ENCODE measurements at regions not wholly inside any gene's neighbourhood (a gene's known extent, or its start where the extent isn't known, plus 50 kb on each side); places are given as distances from the start of the nearest gene placed in this dataset.

DNA sequence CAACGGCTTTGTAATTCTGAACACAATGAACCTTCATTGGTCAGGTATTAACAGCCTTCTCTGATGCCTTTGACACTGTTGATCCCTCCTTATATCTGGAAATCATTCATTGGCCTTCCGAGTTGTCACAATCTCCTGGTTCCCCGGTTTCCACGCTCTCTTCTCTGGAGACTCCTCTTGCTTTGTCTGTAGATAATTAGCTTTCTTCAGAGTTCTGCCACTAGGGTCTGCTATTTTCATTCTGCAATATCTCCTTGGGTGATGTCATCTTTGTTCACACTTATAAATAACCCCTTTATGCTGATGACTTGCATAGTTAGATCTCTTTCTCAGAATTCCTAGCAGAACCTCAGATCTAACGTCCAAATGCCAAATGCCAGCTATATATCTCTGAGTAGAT is 583.8 kb upstream of the ZNF717 start:
- TF ChIP-seq POLR2A (IDR thresholded peaks at IDR 0.05; ENCODE audit: low read length) (no peak), GATA1 (IDR thresholded peaks at IDR 0.05; ENCODE audit: low read depth, low read length) (no peak)

Measured in erythroblast (primary cell).